B cell (primary cell): ENCODE measurements at regions not wholly inside any gene's neighbourhood (a gene's known extent, or its start where the extent isn't known, plus 50 kb on each side); places are given as distances from the start of the nearest gene placed in this dataset.

Experiments used
- ATAC-seq: fragments of 200-7000 bp; cut with Tn5 transposase; one replicate; pipeline ENCODE4 v1.10.0; 2021; ENCODE audit warnings: low read depth, mild to moderate bottlenecking, moderate number of reproducible peaks, moderate library complexity
- CTCF ChIA-PET: fragments of 350-600 bp; sonication (Branson Sonifier 250); formaldehyde crosslinking; loops from one replicate; lab custom pipeline; 2021; ENCODE audit warnings: antibody characterized with exemption, inconsistent platforms; lab: Charles Lee
- POLR2A ChIA-PET: fragments of 350-600 bp; sonication (Branson Sonifier 250); formaldehyde crosslinking; loops from one replicate; lab custom pipeline; 2021; ENCODE audit warnings: antibody characterized with exemption; lab: Charles Lee
- DNase-seq: peaks from one replicate; pipeline ENCODE4 v3.0.0; 2013
- H2AFZ ChIP-seq: 2 replicates; pipeline ENCODE4 v1.6.1; 2012; ENCODE audit warnings: mild to moderate bottlenecking, low read depth, low read length; ENCODE audit not compliant: insufficient read depth, poor library complexity, severe bottlenecking
- H3K27ac ChIP-seq, 2 donors: 1 replicate in 1 of 2; 2 replicates in 1 of 2; pipeline ENCODE4 v1.5.1; 2012 to 2013; ENCODE audit warnings: low read length in 2 of 2, mild to moderate bottlenecking in 2 of 2, moderate library complexity in 1 of 2
- H3K27me3 ChIP-seq, 4 experiments: fragments of 200-600 bp in 1 of 4; sonication (generic) in 1 of 4; replicated peaks in 1 of 4; 1 replicate in 2 of 4; 2 replicates in 2 of 4; pipeline versions ENCODE4 v1.6.1 to v1.7.0; 2013 to 2016; ENCODE audit warnings: low read length in 3 of 4, mild to moderate bottlenecking in 2 of 4, mixed read lengths in 1 of 4, moderate library complexity in 1 of 4; ENCODE audit not compliant: insufficient read depth in 4 of 4, control insufficient read depth in 3 of 4; ENCODE audit errors: control extremely low read depth in 1 of 4
- H3K36me3 ChIP-seq, 2 experiments: replicated peaks in 1 of 2; 1 replicate in 1 of 2; 2 replicates in 1 of 2; pipeline versions ENCODE4 v1.6.1 to v1.7.1; 2013; ENCODE audit warnings: low read length in 1 of 2; ENCODE audit not compliant: insufficient read depth in 2 of 2, control insufficient read depth in 1 of 2; ENCODE audit errors: control extremely low read depth in 1 of 2, extremely low read depth in 1 of 2
- H3K4me1 ChIP-seq, 2 donors: fragments of 200-600 bp in 1 of 2; sonication (generic) in 1 of 2; 1 replicate in 1 of 2; 2 replicates in 1 of 2; pipeline versions ENCODE4 v1.5.1 to v1.6.1; 2013 to 2017; ENCODE audit warnings: low read length in 2 of 2; ENCODE audit not compliant: control insufficient read depth in 2 of 2, insufficient read depth in 2 of 2
- H3K4me2 ChIP-seq: replicated peaks from 2 replicates; pipeline ENCODE3; 2012; ENCODE audit warnings: mild to moderate bottlenecking, low read depth, low read length; ENCODE audit not compliant: poor library complexity, severe bottlenecking
- H3K4me3 ChIP-seq, 5 experiments: fragments of 200-600 bp in 1 of 5; sonication (generic) in 1 of 5; 1 replicate in 3 of 5; 2 replicates in 2 of 5; pipeline versions ENCODE4 v1.5.1 to v1.7.0; 2011 to 2016; ENCODE audit warnings: low read length in 4 of 5, mild to moderate bottlenecking in 4 of 5, low read depth in 2 of 5, control low read depth in 1 of 5, moderate library complexity in 1 of 5; ENCODE audit not compliant: insufficient read depth in 1 of 5; ENCODE audit errors: control extremely low read depth in 1 of 5, extremely low read depth in 1 of 5
- H3K79me2 ChIP-seq: fragments of 200-600 bp; sonication (generic); one replicate; pipeline ENCODE4 v1.6.0; 2016; ENCODE audit warnings: low read length; ENCODE audit not compliant: control insufficient read depth, insufficient read depth
- H3K9ac ChIP-seq: fragments of 200-600 bp; sonication (generic); 2 replicates; pipeline ENCODE4 v1.6.1; 2017; ENCODE audit warnings: mild to moderate bottlenecking, low read length, moderate library complexity
- H3K9me3 ChIP-seq, 3 donors: one replicate each; pipeline versions ENCODE4 v1.6.1 to v1.7.1; 2013; ENCODE audit warnings: low read length in 2 of 3; ENCODE audit not compliant: control insufficient read depth in 2 of 3, insufficient read depth in 1 of 3; ENCODE audit errors: control extremely low read depth in 1 of 3
- H4K20me1 ChIP-seq: 2 replicates; pipeline ENCODE4 v1.6.0; 2012; ENCODE audit warnings: mild to moderate bottlenecking, low read length; ENCODE audit not compliant: insufficient read depth, control insufficient read depth, poor library complexity, severe bottlenecking
- H3K27ac Mint-ChIP-seq: one replicate; pipeline ENCODE4 v1.8.0; 2021; ENCODE audit warnings: mixed read lengths
- H3K27me3 Mint-ChIP-seq: one replicate; pipeline ENCODE4 v1.8.0; 2021; ENCODE audit warnings: mixed read lengths
- H3K4me1 Mint-ChIP-seq: one replicate; pipeline ENCODE4 v1.8.0; 2021; ENCODE audit warnings: mixed read lengths
- H3K4me3 Mint-ChIP-seq: one replicate; pipeline ENCODE4 v1.8.0; 2021; ENCODE audit warnings: mixed read lengths
- H3K9me3 Mint-ChIP-seq: one replicate; pipeline ENCODE4 v1.8.0; 2022; ENCODE audit warnings: mixed read lengths; ENCODE audit not compliant: insufficient read depth
- EZH2 ChIP-seq: IDR thresholded peaks from 2 replicates; pipeline ENCODE4 v1.6.1; 2012; ENCODE audit warnings: borderline replicate concordance, low read depth, mild to moderate bottlenecking, moderate library complexity, low read length; ENCODE audit not compliant: insufficient read depth, poor library complexity, severe bottlenecking
- WGBS: methylation state at CpG from one replicate; pipeline ENCODE4 v1.1.5; 2013; ENCODE audit warnings: missing lambda C conversion rate; ENCODE audit not compliant: insufficient coverage; 5-methylcytosine and 5-hydroxymethylcytosine counted together
- intact Hi-C: fragments of 100-400 bp; cut with micrococcal nuclease; formaldehyde crosslinking; loops from one replicate; pipeline ENCODE4 v1.10.0; 2022
- TF ChIP-seq, protein P1 (sequence below): fragments of 200-600 bp; IDR thresholded peaks from one replicate; pipeline ENCODE4 v1.8.0; 2022; ENCODE audit warnings: antibody characterized with exemption, mild to moderate bottlenecking

DNA sequence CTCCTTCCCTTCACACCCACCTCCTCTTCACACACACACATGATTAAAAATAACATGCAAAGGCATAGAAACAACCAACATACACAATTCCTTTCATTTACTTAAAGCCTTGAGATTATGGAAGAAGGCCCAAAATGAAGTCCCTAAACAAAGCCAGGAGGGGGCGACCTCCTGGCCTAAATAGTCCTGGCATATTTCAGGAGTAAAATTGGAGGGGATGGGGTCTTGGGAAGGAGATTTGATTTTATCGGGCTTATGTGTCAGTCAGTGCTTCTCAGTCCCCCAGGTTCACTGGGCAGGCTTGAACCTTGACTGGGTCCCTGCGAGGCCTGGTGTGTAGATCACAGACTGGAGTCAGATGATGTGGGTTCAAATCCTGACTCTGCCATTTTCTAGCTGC is 266.4 kb downstream of the SAMD5 start:
- Mint-ChIP-seq H3K27ac (no peak overlapping the region), H3K4me3 (no peak overlapping the region), H3K9me3 (no peaks in the 10 kb centered on the region), H3K4me1 (no peaks in the 10 kb centered on the region), H3K27me3 (no peaks in the 10 kb centered on the region)
- POLR2A ChIA-PET: no interaction called here
- no peak for TF ChIP-seq EZH2
- TF ChIP-seq, protein P1, sequence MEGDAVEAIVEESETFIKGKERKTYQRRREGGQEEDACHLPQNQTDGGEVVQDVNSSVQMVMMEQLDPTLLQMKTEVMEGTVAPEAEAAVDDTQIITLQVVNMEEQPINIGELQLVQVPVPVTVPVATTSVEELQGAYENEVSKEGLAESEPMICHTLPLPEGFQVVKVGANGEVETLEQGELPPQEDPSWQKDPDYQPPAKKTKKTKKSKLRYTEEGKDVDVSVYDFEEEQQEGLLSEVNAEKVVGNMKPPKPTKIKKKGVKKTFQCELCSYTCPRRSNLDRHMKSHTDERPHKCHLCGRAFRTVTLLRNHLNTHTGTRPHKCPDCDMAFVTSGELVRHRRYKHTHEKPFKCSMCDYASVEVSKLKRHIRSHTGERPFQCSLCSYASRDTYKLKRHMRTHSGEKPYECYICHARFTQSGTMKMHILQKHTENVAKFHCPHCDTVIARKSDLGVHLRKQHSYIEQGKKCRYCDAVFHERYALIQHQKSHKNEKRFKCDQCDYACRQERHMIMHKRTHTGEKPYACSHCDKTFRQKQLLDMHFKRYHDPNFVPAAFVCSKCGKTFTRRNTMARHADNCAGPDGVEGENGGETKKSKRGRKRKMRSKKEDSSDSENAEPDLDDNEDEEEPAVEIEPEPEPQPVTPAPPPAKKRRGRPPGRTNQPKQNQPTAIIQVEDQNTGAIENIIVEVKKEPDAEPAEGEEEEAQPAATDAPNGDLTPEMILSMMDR: no peak
- Histone ChIP-seq H3K27me3 (no peaks in the 10 kb centered on the region), H3K4me2 (no peak overlapping the region), H3K9ac (no peak overlapping the region), H3K4me3 (no peak overlapping the region), H3K4me1 (no peaks in the 10 kb centered on the region), H3K27ac (no peak overlapping the region), H3K36me3 (no peaks in the 10 kb centered on the region), H4K20me1 (no peaks in the 10 kb centered on the region), H3K79me2 (no peaks in the 10 kb centered on the region), H2AFZ (no peak overlapping the region), H3K9me3 (no peaks in the 10 kb centered on the region)
- CTCF ChIA-PET: no interaction called here
- ATAC-seq (no peak), DNase-seq (no peak)
- intact Hi-C loops: no loop called here
- WGBS: 77% methylated on average over 3 of the region's 3 CpGs

DNA sequence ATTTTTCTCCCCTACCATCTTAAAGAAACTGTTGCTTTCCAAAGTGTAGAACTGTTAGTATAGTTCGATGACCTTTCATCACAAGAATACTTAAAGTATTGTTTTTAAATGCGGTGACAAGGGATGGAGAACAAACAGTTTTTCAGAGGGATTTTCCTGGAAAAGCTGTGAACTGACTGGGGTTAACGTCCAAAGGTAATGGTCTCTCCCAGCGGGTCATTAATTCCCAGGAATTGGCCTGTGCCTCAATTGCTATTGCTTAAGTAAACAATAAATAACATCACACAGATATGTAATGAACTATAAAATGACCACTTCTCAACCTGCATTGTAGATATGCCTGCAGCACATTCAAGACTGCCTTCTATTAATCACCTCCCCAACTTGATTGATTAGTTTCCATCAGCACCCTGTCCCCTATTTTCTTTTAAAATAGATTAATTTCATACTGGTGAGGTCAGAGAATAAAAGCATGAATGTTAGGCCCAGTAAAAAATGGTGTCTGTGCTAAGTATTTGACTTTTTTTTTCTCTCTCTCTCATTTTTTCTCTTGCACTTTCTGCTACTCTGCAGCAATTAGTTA is 268.2 kb downstream of the SAMD5 start:
- Histone ChIP-seq H3K27ac (no peak overlapping the region), H2AFZ (no peak overlapping the region), H3K4me1 (no peaks in the 10 kb centered on the region), H3K27me3 (no peaks in the 10 kb centered on the region), H3K4me3 (no peak overlapping the region), H4K20me1 (no peaks in the 10 kb centered on the region), H3K36me3 (no peaks in the 10 kb centered on the region), H3K4me2 (no peak overlapping the region), H3K9me3 (no peaks in the 10 kb centered on the region), H3K79me2 (no peaks in the 10 kb centered on the region), H3K9ac (no peak overlapping the region)
- H3K9me3 Mint-ChIP-seq: no peaks in the 10 kb centered on the region
- ChIA-PET CTCF (no interaction called here), POLR2A (no interaction called here)
- DNase-seq (no peak), ATAC-seq (no peak)
- H3K4me3 Mint-ChIP-seq: no peak overlapping the region
- 100% methylated on average over 1 of the region's 4 CpGs for WGBS
- no peaks in the 10 kb centered on the region for H3K4me1 Mint-ChIP-seq
- H3K27me3 Mint-ChIP-seq: no peaks in the 10 kb centered on the region
- TF ChIP-seq, protein P1: no peak
- TF ChIP-seq EZH2: no peak
- intact Hi-C loops: no loop called here
- no peak overlapping the region for H3K27ac Mint-ChIP-seq
